CD4-positive, alpha-beta memory T cell (primary cell): ENCODE measurements at regions not wholly inside any gene's neighbourhood (a gene's known extent, or its start where the extent isn't known, plus 50 kb on each side); places are given as distances from the start of the nearest gene placed in this dataset.

Experiments
- CTCF ChIA-PET: fragments of 350-600 bp; sonication (Branson Sonifier 250); formaldehyde crosslinking; loops from one replicate; lab custom pipeline; 2021; ENCODE audit warnings: inconsistent platforms; ENCODE audit not compliant: partially characterized antibody; lab: Charles Lee
- POLR2A ChIA-PET: fragments of 350-600 bp; sonication (Branson Sonifier 250); formaldehyde crosslinking; loops from one replicate; lab custom pipeline; 2021; ENCODE audit not compliant: partially characterized antibody; lab: Charles Lee
- DNase-seq, 5 donors: peaks; one replicate each; pipeline versions ENCODE4 v3.0.0 to v3.0.0-alpha.2; 2020 to 2022; ENCODE audit warnings: mixed read lengths in 1 of 5
- H3K27ac ChIP-seq: one replicate; pipeline ENCODE4 v1.7.0; 2013; ENCODE audit warnings: low read depth, low read length
- H3K27me3 ChIP-seq: 2 replicates; pipeline ENCODE4 v1.7.0; 2013; ENCODE audit warnings: mild to moderate bottlenecking, low read length, moderate library complexity; ENCODE audit not compliant: insufficient read depth
- H3K36me3 ChIP-seq: 2 replicates; pipeline ENCODE4 v1.7.0; 2013; ENCODE audit warnings: mild to moderate bottlenecking, low read length, moderate library complexity; ENCODE audit not compliant: insufficient read depth
- H3K4me1 ChIP-seq: 2 replicates; pipeline ENCODE4 v1.7.0; 2013; ENCODE audit warnings: mild to moderate bottlenecking, low read length, moderate library complexity; ENCODE audit not compliant: insufficient read depth
- H3K4me3 ChIP-seq, 2 donors: one replicate each; pipeline ENCODE4 v1.7.0; 2013; ENCODE audit warnings: low read length in 2 of 2, mild to moderate bottlenecking in 1 of 2
- H3K9me3 ChIP-seq, 2 donors: one replicate each; pipeline ENCODE4 v1.7.0; 2013; ENCODE audit warnings: low read length in 2 of 2, control low read depth in 1 of 2; ENCODE audit not compliant: control insufficient read depth in 1 of 2
- H3K27ac Mint-ChIP-seq, 7 donors: one replicate each; pipeline ENCODE4 v1.8.0; 2020 to 2021; ENCODE audit warnings: mixed read lengths in 7 of 7, mild to moderate bottlenecking in 6 of 7, inconsistent platforms in 3 of 7, moderate library complexity in 3 of 7
- H3K27me3 Mint-ChIP-seq, 2 donors: one replicate each; pipeline ENCODE4 v1.8.0; 2020 to 2021; ENCODE audit warnings: mixed read lengths in 2 of 2
- H3K36me3 Mint-ChIP-seq, 2 donors: one replicate each; pipeline ENCODE4 v1.8.0; 2020 to 2021; ENCODE audit warnings: mixed read lengths in 2 of 2, inconsistent platforms in 1 of 2, mild to moderate bottlenecking in 1 of 2
- H3K4me1 Mint-ChIP-seq, 4 donors: one replicate each; pipeline ENCODE4 v1.8.0; 2020 to 2021; ENCODE audit warnings: mixed read lengths in 4 of 4, mild to moderate bottlenecking in 1 of 4
- H3K4me3 Mint-ChIP-seq, 8 donors: one replicate each; pipeline ENCODE4 v1.8.0; 2020 to 2021; ENCODE audit warnings: mixed read lengths in 8 of 8, mild to moderate bottlenecking in 7 of 8, moderate library complexity in 6 of 8, inconsistent platforms in 3 of 8
- H3K9me3 Mint-ChIP-seq, 8 donors: one replicate each; pipeline ENCODE4 v1.8.0; 2020 to 2021; ENCODE audit warnings: mixed read lengths in 8 of 8, mild to moderate bottlenecking in 5 of 8, inconsistent platforms in 3 of 8, moderate library complexity in 1 of 8
- intact Hi-C: fragments of 100-400 bp; cut with micrococcal nuclease; formaldehyde crosslinking; loops from one replicate; pipeline ENCODE4 v1.15.1; 2023

- no peak overlapping the region for H3K4me3 Mint-ChIP-seq
- no peak overlapping the region for H3K27ac Mint-ChIP-seq
- Histone ChIP-seq H3K4me3 (no peak overlapping the region), H3K27me3 (no peaks in the 10 kb centered on the region), H3K27ac (no peak overlapping the region), H3K9me3 (no peaks in the 10 kb centered on the region), H3K4me1 (no peaks in the 10 kb centered on the region), H3K36me3 (no peaks in the 10 kb centered on the region)
- CTCF ChIA-PET = interaction anchor here (1.0 kb wide), 1 partner anchor 14 kb away, joined by 3 read pairs; no protein-coding TSS in a partner anchor
- intact Hi-C loops = no loop called here
- no peaks in the 10 kb centered on the region for H3K27me3 Mint-ChIP-seq
- POLR2A ChIA-PET = no interaction called here
- no peaks in the 10 kb centered on the region for H3K4me1 Mint-ChIP-seq
- peaks cover 0 to 29% (median 19%) of the 10 kb centered on the region in 8 donors for H3K9me3 Mint-ChIP-seq
- DNase-seq = no peak
- H3K36me3 Mint-ChIP-seq = no peaks in the 10 kb centered on the region
Observed at GRCh38 chr4:125891597-125892258, 577.0 kb downstream of the FAT4 start.

- H3K27ac ChIP-seq = no peak overlapping the region
- no peak overlapping the region for H3K27ac Mint-ChIP-seq
- H3K4me3 ChIP-seq = no peak overlapping the region
- CTCF ChIA-PET = no interaction called here
- H3K36me3 ChIP-seq = no peaks in the 10 kb centered on the region
- intact Hi-C loops = no loop called here
- H3K27me3 ChIP-seq = no peaks in the 10 kb centered on the region
- no peaks in the 10 kb centered on the region for H3K27me3 Mint-ChIP-seq
- peaks cover 2 to 17% (median 8%) of the 10 kb centered on the region in 8 donors for H3K9me3 Mint-ChIP-seq
- no peak for DNase-seq
- H3K36me3 Mint-ChIP-seq = no peaks in the 10 kb centered on the region
- no peaks in the 10 kb centered on the region for H3K4me1 Mint-ChIP-seq
- POLR2A ChIA-PET = no interaction called here
- H3K4me1 ChIP-seq = no peaks in the 10 kb centered on the region
- H3K4me3 Mint-ChIP-seq = no peak overlapping the region
- no peaks in the 10 kb centered on the region for H3K9me3 ChIP-seq
Observed at GRCh38 chr4:125904802-125905201, 590.0 kb downstream of the FAT4 start.

- intact Hi-C loops = no loop called here
- no peaks in the 10 kb centered on the region for H3K27me3 ChIP-seq
- H3K27ac ChIP-seq = no peak overlapping the region
- DNase-seq = no peak
- no peaks in the 10 kb centered on the region for H3K4me1 ChIP-seq
- no peaks in the 10 kb centered on the region for H3K9me3 ChIP-seq
- no peaks in the 10 kb centered on the region for H3K36me3 ChIP-seq
- Mint-ChIP-seq H3K27me3 (no peaks in the 10 kb centered on the region), H3K4me1 (no peaks in the 10 kb centered on the region), H3K9me3 (peaks cover 0 to 21% (median 5%) of the 10 kb centered on the region in 8 donors), H3K4me3 (no peak overlapping the region), H3K36me3 (no peaks in the 10 kb centered on the region), H3K27ac (no peak overlapping the region)
- no peak overlapping the region for H3K4me3 ChIP-seq
- ChIA-PET CTCF (no interaction called here), POLR2A (no interaction called here)
Observed at GRCh38 chr4:125911058-125911457, 596.3 kb downstream of the FAT4 start.

GRCh38 chr4:125911481-125911880, 596.7 kb downstream of the FAT4 start:
- Mint-ChIP-seq H3K27me3 (no peaks in the 10 kb centered on the region), H3K9me3 (peaks cover 0 to 20% (median 5%) of the 10 kb centered on the region in 8 donors), H3K36me3 (no peaks in the 10 kb centered on the region), H3K27ac (no peak overlapping the region), H3K4me3 (no peak overlapping the region), H3K4me1 (no peaks in the 10 kb centered on the region)
- no peak for DNase-seq
- H3K9me3 ChIP-seq = no peaks in the 10 kb centered on the region
- H3K27ac ChIP-seq = no peak overlapping the region
- ChIA-PET POLR2A (no interaction called here), CTCF (no interaction called here)
- intact Hi-C loops = no loop called here
- no peaks in the 10 kb centered on the region for H3K27me3 ChIP-seq
- no peak overlapping the region for H3K4me3 ChIP-seq
- H3K4me1 ChIP-seq = no peaks in the 10 kb centered on the region
- no peaks in the 10 kb centered on the region for H3K36me3 ChIP-seq

DNA sequence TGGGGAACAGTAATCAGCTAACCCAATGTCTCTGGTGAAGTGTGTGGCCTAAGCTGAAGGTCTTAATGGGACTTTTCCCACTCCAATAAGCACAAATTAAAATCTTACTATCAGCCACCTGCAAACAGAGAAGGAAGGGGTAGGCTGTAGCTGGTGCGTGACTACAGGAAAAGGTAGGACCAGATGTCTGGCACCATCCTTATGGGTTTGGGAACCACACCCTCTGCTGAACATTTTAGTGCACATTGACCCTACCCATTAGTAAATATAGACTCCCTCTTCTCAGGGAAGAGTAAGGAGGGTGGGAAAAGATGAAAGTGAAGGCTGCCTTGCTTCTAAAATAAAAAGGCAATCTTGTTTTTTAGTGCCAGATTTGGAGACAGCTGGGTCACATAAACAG, 602.8 kb downstream of the FAT4 start:
- Mint-ChIP-seq H3K27ac (no peak overlapping the region), H3K9me3 (peaks cover 0 to 12% (median 4%) of the 10 kb centered on the region in 8 donors), H3K27me3 (no peaks in the 10 kb centered on the region), H3K4me3 (no peak overlapping the region), H3K36me3 (no peaks in the 10 kb centered on the region), H3K4me1 (no peaks in the 10 kb centered on the region)
- Histone ChIP-seq H3K27me3 (no peaks in the 10 kb centered on the region), H3K27ac (no peak overlapping the region), H3K36me3 (no peaks in the 10 kb centered on the region), H3K9me3 (no peaks in the 10 kb centered on the region), H3K4me3 (no peak overlapping the region), H3K4me1 (no peaks in the 10 kb centered on the region)
- DNase-seq = no peak
- intact Hi-C loops = no loop called here
- CTCF ChIA-PET = no interaction called here
- POLR2A ChIA-PET = no interaction called here

GRCh38 chr4:125928652-125929051, 613.9 kb downstream of the FAT4 start:
- Histone ChIP-seq H3K36me3 (no peaks in the 10 kb centered on the region), H3K27me3 (no peaks in the 10 kb centered on the region), H3K27ac (no peak overlapping the region), H3K4me1 (no peaks in the 10 kb centered on the region), H3K9me3 (no peaks in the 10 kb centered on the region), H3K4me3 (no peak overlapping the region)
- H3K36me3 Mint-ChIP-seq = no peaks in the 10 kb centered on the region
- no peaks in the 10 kb centered on the region for H3K27me3 Mint-ChIP-seq
- no peaks in the 10 kb centered on the region for H3K4me1 Mint-ChIP-seq
- DNase-seq = no peak
- intact Hi-C loops = no loop called here
- POLR2A ChIA-PET = no interaction called here
- H3K27ac Mint-ChIP-seq = no peak overlapping the region
- peaks cover 2 to 22% (median 10%) of the 10 kb centered on the region in 8 donors for H3K9me3 Mint-ChIP-seq
- no peak overlapping the region for H3K4me3 Mint-ChIP-seq
- CTCF ChIA-PET = no interaction called here

DNA sequence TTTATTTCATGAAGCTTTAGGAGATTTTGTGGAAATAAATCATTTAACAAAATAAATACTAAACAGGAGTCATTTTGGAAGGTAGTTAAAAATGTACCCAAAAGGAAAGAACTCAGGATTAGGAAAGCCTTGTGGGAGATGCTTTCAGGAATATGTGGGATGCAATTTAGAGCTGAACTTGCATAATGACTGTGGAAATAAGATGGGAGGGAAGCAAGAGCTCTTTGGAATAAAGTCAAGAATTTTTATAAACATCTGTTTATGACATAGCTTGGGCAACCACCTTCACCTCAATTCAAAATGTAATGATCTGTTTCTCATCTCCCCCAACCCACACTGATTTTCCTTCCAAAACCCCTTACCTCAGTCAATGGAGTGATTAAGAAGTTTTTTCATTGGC, 623.8 kb downstream of the FAT4 start:
- Histone ChIP-seq H3K27ac (no peak overlapping the region), H3K27me3 (no peaks in the 10 kb centered on the region), H3K36me3 (no peaks in the 10 kb centered on the region), H3K4me3 (no peak overlapping the region), H3K4me1 (no peaks in the 10 kb centered on the region), H3K9me3 (peaks cover 0 to 5% of the 10 kb centered on the region in 2 donors)
- Mint-ChIP-seq H3K4me3 (no peak overlapping the region), H3K9me3 (peaks cover 0 to 21% (median 6%) of the 10 kb centered on the region in 8 donors), H3K27ac (no peak overlapping the region), H3K4me1 (no peaks in the 10 kb centered on the region), H3K36me3 (no peaks in the 10 kb centered on the region), H3K27me3 (no peaks in the 10 kb centered on the region)
- intact Hi-C loops = no loop called here
- ChIA-PET CTCF (no interaction called here), POLR2A (no interaction called here)
- DNase-seq = no peak
